ENCODE measurements at regions not wholly inside any gene's neighbourhood (a gene's known extent, or its start where the extent isn't known, plus 50 kb on each side); places are given as distances from the start of the nearest gene placed in this dataset.

GRCh38 chr13:75202981-75203380, 279.0 kb downstream of the TBC1D4 start:
- POLR2A ChIA-PET = no interaction called here
- H3K4me3 ChIP-seq (ENCODE audit: low read depth in 2 of 2, low read length in 2 of 2) = no peak overlapping the region
- H3K36me3 ChIP-seq (ENCODE audit: control insufficient read depth, insufficient read depth, low read length) = no peaks in the 10 kb centered on the region
- in situ Hi-C loops (cut with HindIII; ENCODE audit: low pct_unique_long_range_greater_than_20kb, low sequenced_read_pairs) (no loop called here), intact Hi-C loops (cut with micrococcal nuclease; ENCODE audit: unreplicated experiment) (no loop called here)
- TF ChIP-seq SIN3A (IDR thresholded peaks at IDR 0.05; ENCODE audit: borderline replicate concordance, insufficient read depth, low read depth, low read length) (no peak), TCF7L2 (IDR thresholded peaks at IDR 0.05; ENCODE audit: low read depth, low read length) (no peak), POLR2AphosphoS5 (IDR thresholded peaks at IDR 0.05; ENCODE audit: low read depth, low read length) (no peak), REST (IDR thresholded peaks at IDR 0.05; ENCODE audit: insufficient read depth in 1 of 2, low read depth in 2 of 2, low read length in 1 of 2) (no peak), CTCF (IDR thresholded peaks at IDR 0.05) (no peak)
- H3K27ac ChIP-seq (ENCODE audit: low read length) = no peak overlapping the region
- CTCF ChIA-PET = no interaction called here
- H3K9me3 ChIP-seq (ENCODE audit: control insufficient read depth, insufficient read depth, low read depth, low read length) = no peaks in the 10 kb centered on the region
- DNase-seq (ENCODE audit: low read depth, low spot score) = no peak
- ATAC-seq = no peak
- H3K4me1 ChIP-seq (ENCODE audit: control insufficient read depth, insufficient read depth, low read length) = no peaks in the 10 kb centered on the region
- H3K27me3 ChIP-seq (ENCODE audit: control insufficient read depth, insufficient read depth, low read length) = no peaks in the 10 kb centered on the region
- no TSS peak for BruUV-seq (replicated peaks)

GRCh38 chr13:75197803-75198202, 284.2 kb downstream of the TBC1D4 start:
- H3K9me3 ChIP-seq (ENCODE audit: control insufficient read depth, insufficient read depth, low read depth, low read length) = no peaks in the 10 kb centered on the region
- TF ChIP-seq SIN3A (IDR thresholded peaks at IDR 0.05; ENCODE audit: borderline replicate concordance, insufficient read depth, low read depth, low read length) (no peak), POLR2AphosphoS5 (IDR thresholded peaks at IDR 0.05; ENCODE audit: low read depth, low read length) (no peak), REST (IDR thresholded peaks at IDR 0.05; ENCODE audit: insufficient read depth in 1 of 2, low read depth in 2 of 2, low read length in 1 of 2) (no peak), CTCF (IDR thresholded peaks at IDR 0.05) (no peak), TCF7L2 (IDR thresholded peaks at IDR 0.05; ENCODE audit: low read depth, low read length) (no peak)
- in situ Hi-C loops (cut with HindIII; ENCODE audit: low pct_unique_long_range_greater_than_20kb, low sequenced_read_pairs) = no loop called here
- no TSS peak for BruUV-seq (replicated peaks)
- CTCF ChIA-PET = no interaction called here
- no peak overlapping the region for H3K4me3 ChIP-seq (ENCODE audit: low read depth in 2 of 2, low read length in 2 of 2)
- H3K36me3 ChIP-seq (ENCODE audit: control insufficient read depth, insufficient read depth, low read length) = no peaks in the 10 kb centered on the region
- ATAC-seq (no peak), DNase-seq (ENCODE audit: low read depth, low spot score) (no peak)
- H3K27me3 ChIP-seq (ENCODE audit: control insufficient read depth, insufficient read depth, low read length) = no peaks in the 10 kb centered on the region
- H3K4me1 ChIP-seq (ENCODE audit: control insufficient read depth, insufficient read depth, low read length) = no peaks in the 10 kb centered on the region
- intact Hi-C loops (cut with micrococcal nuclease; ENCODE audit: unreplicated experiment) = no loop called here
- POLR2A ChIA-PET = no interaction called here
- H3K27ac ChIP-seq (ENCODE audit: low read length) = no peak overlapping the region

Data from Panc1 (cell line).